ENCODE measurements at regions not wholly inside any gene's neighbourhood (a gene's known extent, or its start where the extent isn't known, plus 50 kb on each side); places are given as distances from the start of the nearest gene placed in this dataset.

GRCh38 chr20:52473186-52473585, 281.6 kb upstream of the ZFP64 start:
- no peak for DNase-seq

GRCh38 chr20:52470561-52470960, 279.0 kb upstream of the ZFP64 start:
- no peak for DNase-seq

- no peak for DNase-seq
Measured at GRCh38 chr20:52469128-52469527, 277.5 kb upstream of the ZFP64 start.

GRCh38 chr20:52465991-52466390, 274.4 kb upstream of the ZFP64 start:
- no peak for DNase-seq

- no peak for DNase-seq
Measured at GRCh38 chr20:52461582-52461981, 270.0 kb upstream of the ZFP64 start.

- no peak for DNase-seq
Measured at GRCh38 chr20:52459150-52459549, 267.6 kb upstream of the ZFP64 start.

- no peak for DNase-seq
Measured at GRCh38 chr20:52457826-52458225, 266.2 kb upstream of the ZFP64 start.

- no peak for DNase-seq
Measured at GRCh38 chr20:52454660-52455059, 263.1 kb upstream of the ZFP64 start.

GRCh38 chr20:52448513-52449232, 257.1 kb upstream of the ZFP64 start:
- DNase-seq: no peak

- DNase-seq: no peak
Measured at GRCh38 chr20:52447225-52447551, 255.6 kb upstream of the ZFP64 start.

- no peak for DNase-seq
Measured at GRCh38 chr20:52446421-52447224, 255.0 kb upstream of the ZFP64 start.

GRCh38 chr20:52444455-52444854, 252.9 kb upstream of the ZFP64 start:
- DNase-seq: no peak

GRCh38 chr20:52443874-52444273, 252.3 kb upstream of the ZFP64 start:
- DNase-seq: no peak

GRCh38 chr20:52441710-52442109, 250.1 kb upstream of the ZFP64 start:
- no peak for DNase-seq

GRCh38 chr20:52439375-52439774, 247.8 kb upstream of the ZFP64 start:
- no peak for DNase-seq

GRCh38 chr20:52438326-52438963, 246.9 kb upstream of the ZFP64 start:
- no peak for DNase-seq

GRCh38 chr20:52434453-52434852, 242.9 kb upstream of the ZFP64 start:
- no peak for DNase-seq

- no peak for DNase-seq
Measured at GRCh38 chr20:52434041-52434425, 242.5 kb upstream of the ZFP64 start.

- no peak for DNase-seq
Measured at GRCh38 chr20:52433326-52434040, 241.9 kb upstream of the ZFP64 start.

- DNase-seq: no peak
Measured at GRCh38 chr20:52432740-52433139, 241.2 kb upstream of the ZFP64 start.

- no peak for DNase-seq
Measured at GRCh38 chr20:52429029-52429428, 237.4 kb upstream of the ZFP64 start.

GRCh38 chr20:52427960-52428359, 236.4 kb upstream of the ZFP64 start:
- DNase-seq: no peak

GRCh38 chr20:52426856-52427255, 235.3 kb upstream of the ZFP64 start:
- no peak for DNase-seq

All from GOT3 (cell line).